ENCODE measurements at regions not wholly inside any gene's neighbourhood (a gene's known extent, or its start where the extent isn't known, plus 50 kb on each side); places are given as distances from the start of the nearest gene placed in this dataset.

- Histone ChIP-seq H3K27me3 (ENCODE audit: insufficient read depth, low read length) (no peaks in the 10 kb centered on the region), H3K4me1 (ENCODE audit: insufficient read depth, low read length, severe bottlenecking) (no peaks in the 10 kb centered on the region), H3K9me2 (ENCODE audit: low read depth, low read length) (no peaks in the 10 kb centered on the region), H3K9ac (ENCODE audit: low read length) (no peak overlapping the region), H3K9me3 (ENCODE audit: low read length) (no peaks in the 10 kb centered on the region), H3K36me3 (ENCODE audit: insufficient read depth, low read length) (no peaks in the 10 kb centered on the region), H3K27ac (ENCODE audit: low read depth, low read length, poor library complexity, severe bottlenecking) (no peak overlapping the region), H3K79me2 (ENCODE audit: insufficient read depth, low read length) (no peaks in the 10 kb centered on the region), H3F3A (ENCODE audit: insufficient read depth, low read length) (no peaks in the 10 kb centered on the region), H3K4me2 (ENCODE audit: low read length) (no peak overlapping the region), H2AFZ (ENCODE audit: low read length) (no peak overlapping the region), H3K4me3 (ENCODE audit: low read depth, low read length, poor library complexity, severe bottlenecking) (no peak overlapping the region), H4K20me1 (ENCODE audit: insufficient read depth, low read length) (no peaks in the 10 kb centered on the region)
- TF ChIP-seq CTCF (IDR thresholded peaks at IDR 0.05; ENCODE audit: low read length) (no peak), EZH2 (IDR thresholded peaks at IDR 0.05; ENCODE audit: borderline replicate concordance, low read length) (no peak)
Observed at GRCh38 chr6:167508919-167509852, 184.3 kb downstream of the TTLL2 start.

DNA sequence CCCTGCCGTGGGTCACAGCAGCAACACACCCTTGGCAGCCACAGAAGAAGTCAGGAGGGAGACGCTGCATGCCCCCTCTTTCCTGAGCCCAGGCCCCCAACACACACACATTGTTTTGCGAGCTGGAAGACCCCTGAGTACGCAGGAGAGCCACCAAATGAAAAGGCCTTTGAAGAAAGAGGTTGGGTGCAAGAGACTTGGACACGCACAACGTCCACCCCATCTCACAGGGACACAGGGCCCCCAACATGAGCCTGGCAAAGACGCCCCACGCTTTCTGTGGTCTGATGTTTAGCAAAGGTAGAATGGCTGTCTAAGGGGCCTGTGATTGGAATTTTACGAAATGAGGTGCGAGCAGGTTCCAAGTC is 185.0 kb downstream of the TTLL2 start:
- no peak overlapping the region for H3K9ac ChIP-seq (ENCODE audit: low read length)
- H3K4me3 ChIP-seq (ENCODE audit: low read depth, low read length, poor library complexity, severe bottlenecking): no peak overlapping the region
- H3K4me2 ChIP-seq (ENCODE audit: low read length): no peak overlapping the region
- H3K4me1 ChIP-seq (ENCODE audit: insufficient read depth, low read length, severe bottlenecking): no peaks in the 10 kb centered on the region
- H3K27ac ChIP-seq (ENCODE audit: low read depth, low read length, poor library complexity, severe bottlenecking): no peak overlapping the region
- H3F3A ChIP-seq (ENCODE audit: insufficient read depth, low read length): no peaks in the 10 kb centered on the region
- H2AFZ ChIP-seq (ENCODE audit: low read length): no peak overlapping the region
- no peaks in the 10 kb centered on the region for H3K27me3 ChIP-seq (ENCODE audit: insufficient read depth, low read length)
- no peaks in the 10 kb centered on the region for H3K9me3 ChIP-seq (ENCODE audit: low read length)
- TF ChIP-seq EZH2 (IDR thresholded peaks at IDR 0.05; ENCODE audit: borderline replicate concordance, low read length): no peak
- no peak for TF ChIP-seq CTCF (IDR thresholded peaks at IDR 0.05; ENCODE audit: low read length)
- no peaks in the 10 kb centered on the region for H4K20me1 ChIP-seq (ENCODE audit: insufficient read depth, low read length)
- H3K79me2 ChIP-seq (ENCODE audit: insufficient read depth, low read length): no peaks in the 10 kb centered on the region
- H3K9me2 ChIP-seq (ENCODE audit: low read depth, low read length): no peaks in the 10 kb centered on the region
- H3K36me3 ChIP-seq (ENCODE audit: insufficient read depth, low read length): no peaks in the 10 kb centered on the region

- Histone ChIP-seq H4K20me1 (ENCODE audit: insufficient read depth, low read length) (no peaks in the 10 kb centered on the region), H3K9ac (ENCODE audit: low read length) (no peak overlapping the region), H3F3A (ENCODE audit: insufficient read depth, low read length) (no peaks in the 10 kb centered on the region), H3K79me2 (ENCODE audit: insufficient read depth, low read length) (no peaks in the 10 kb centered on the region), H3K4me3 (ENCODE audit: low read depth, low read length, poor library complexity, severe bottlenecking) (no peak overlapping the region), H3K4me1 (ENCODE audit: insufficient read depth, low read length, severe bottlenecking) (no peaks in the 10 kb centered on the region), H2AFZ (ENCODE audit: low read length) (no peak overlapping the region), H3K27me3 (ENCODE audit: insufficient read depth, low read length) (no peaks in the 10 kb centered on the region), H3K9me2 (ENCODE audit: low read depth, low read length) (no peaks in the 10 kb centered on the region), H3K4me2 (ENCODE audit: low read length) (no peak overlapping the region), H3K27ac (ENCODE audit: low read depth, low read length, poor library complexity, severe bottlenecking) (no peak overlapping the region), H3K9me3 (ENCODE audit: low read length) (no peaks in the 10 kb centered on the region), H3K36me3 (ENCODE audit: insufficient read depth, low read length) (no peaks in the 10 kb centered on the region)
- TF ChIP-seq EZH2 (IDR thresholded peaks at IDR 0.05; ENCODE audit: borderline replicate concordance, low read length): no peak
- no peak for TF ChIP-seq CTCF (IDR thresholded peaks at IDR 0.05; ENCODE audit: low read length)
Observed at GRCh38 chr6:167510648-167511047, 185.8 kb downstream of the TTLL2 start.

Measured in OCI-LY1 (cell line).